ENCODE measurements at regions not wholly inside any gene's neighbourhood (a gene's known extent, or its start where the extent isn't known, plus 50 kb on each side); places are given as distances from the start of the nearest gene placed in this dataset.

GRCh38 chr1:43054961-43055360 is 96.3 kb upstream of the SLC2A1 start:
- RAD21 ChIA-PET (ENCODE audit: low non-redundant PET in 1 of 2, low total read pairs in 2 of 2, uncharacterized antibody in 2 of 2, unreplicated experiment in 2 of 2) = no interaction called here
- Histone ChIP-seq H2AFZ (ENCODE audit: low read depth, low read length, poor library complexity, severe bottlenecking) (no peak overlapping the region), H3K4me1 (ENCODE audit: control insufficient read depth in 1 of 2, insufficient read depth in 2 of 2, low read length in 2 of 2) (no peaks in the 10 kb centered on the region), H3K4me3 (replicated peaks in 1 of 2; ENCODE audit: low read depth in 1 of 2, low read length in 2 of 2) (no peak overlapping the region), H4K20me1 (ENCODE audit: insufficient read depth) (no peaks in the 10 kb centered on the region), H3K27me3 (ENCODE audit: insufficient read depth, low read length) (no peaks in the 10 kb centered on the region), H3K4me2 (ENCODE audit: low read length) (no peak overlapping the region), H3K9me2 (ENCODE audit: insufficient read depth) (no peaks in the 10 kb centered on the region), H3K79me2 (ENCODE audit: insufficient read depth, low read length) (no peaks in the 10 kb centered on the region), H3K27ac (ENCODE audit: low read depth, low read length) (no peak overlapping the region), H3K36me3 (ENCODE audit: control insufficient read depth in 1 of 2, insufficient read depth in 2 of 2, low read length in 2 of 2) (no peaks in the 10 kb centered on the region), H3K9ac (ENCODE audit: low read length) (no peak overlapping the region), H3K9me3 (ENCODE audit: control insufficient read depth in 1 of 2, insufficient read depth in 1 of 2, low read depth in 1 of 2, low read length in 2 of 2) (no peaks in the 10 kb centered on the region)
- ATAC-seq (no peak), DNase-seq (ENCODE audit: low read depth, low spot score) (no peak)
- CTCF ChIA-PET = no interaction called here
- no TSS peak for BruUV-seq (replicated peaks)
- intact Hi-C loops (cut with micrococcal nuclease) = no loop called here
- POLR2A ChIA-PET = no interaction called here
- TF ChIP-seq CEBPB (IDR thresholded peaks at IDR 0.05; ENCODE audit: low read depth) (no peak), POLR2A (IDR thresholded peaks at IDR 0.05; ENCODE audit: borderline replicate concordance, extremely low read depth, insufficient read depth, insufficient read length) (no peak), YY1 (IDR thresholded peaks at IDR 0.05; ENCODE audit: extremely low read depth, insufficient replicate concordance, low read depth, low read length) (no peak)

GRCh38 chr1:43052786-43053439 is 94.2 kb upstream of the SLC2A1 start:
- H3K27ac ChIP-seq (ENCODE audit: low read depth, low read length) = no peak overlapping the region
- no peaks in the 10 kb centered on the region for H3K27me3 ChIP-seq (ENCODE audit: insufficient read depth, low read length)
- POLR2A ChIA-PET = interaction anchor here (0.6 kb wide), 1 partner anchor 22 kb away, joined by 4 read pairs; no protein-coding TSS in a partner anchor
- no peak overlapping the region for H3K4me3 ChIP-seq (replicated peaks in 1 of 2; ENCODE audit: low read depth in 1 of 2, low read length in 2 of 2)
- H3K9me2 ChIP-seq (ENCODE audit: insufficient read depth) = no peaks in the 10 kb centered on the region
- ATAC-seq (no peak), DNase-seq (ENCODE audit: low read depth, low spot score) (no peak)
- H3K79me2 ChIP-seq (ENCODE audit: insufficient read depth, low read length) = no peaks in the 10 kb centered on the region
- H3K4me2 ChIP-seq (ENCODE audit: low read length) = no peak overlapping the region
- no peak overlapping the region for H2AFZ ChIP-seq (ENCODE audit: low read depth, low read length, poor library complexity, severe bottlenecking)
- BruUV-seq (replicated peaks) = no TSS peak
- peaks cover 6 to 15% of the 10 kb centered on the region in 2 experiments; a peak in 2 of 4 replicates for H3K4me1 ChIP-seq (ENCODE audit: control insufficient read depth in 1 of 2, insufficient read depth in 2 of 2, low read length in 2 of 2)
- H3K9ac ChIP-seq (ENCODE audit: low read length) = no peak overlapping the region
- CTCF ChIA-PET = no interaction called here
- H3K36me3 ChIP-seq (ENCODE audit: control insufficient read depth in 1 of 2, insufficient read depth in 2 of 2, low read length in 2 of 2) = no peaks in the 10 kb centered on the region
- no peaks in the 10 kb centered on the region for H3K9me3 ChIP-seq (ENCODE audit: control insufficient read depth in 1 of 2, insufficient read depth in 1 of 2, low read depth in 1 of 2, low read length in 2 of 2)
- intact Hi-C loops (cut with micrococcal nuclease) = no loop called here
- no peaks in the 10 kb centered on the region for H4K20me1 ChIP-seq (ENCODE audit: insufficient read depth)
- RAD21 ChIA-PET (ENCODE audit: low non-redundant PET in 1 of 2, low total read pairs in 2 of 2, uncharacterized antibody in 2 of 2, unreplicated experiment in 2 of 2) = no interaction called here
- TF ChIP-seq FOSL1 (IDR thresholded peaks at IDR 0.05; ENCODE audit: low read depth) (no peak), POLR2A (IDR thresholded peaks at IDR 0.05; ENCODE audit: borderline replicate concordance, extremely low read depth, insufficient read depth, insufficient read length) (no peak), YY1 (IDR thresholded peaks at IDR 0.05; ENCODE audit: extremely low read depth, insufficient replicate concordance, low read depth, low read length) (no peak), RAD21 (IDR thresholded peaks at IDR 0.05; ENCODE audit: low read depth) (no peak), CBX3 (IDR thresholded peaks at IDR 0.05; ENCODE audit: low read depth) (no peak), CTCF (IDR thresholded peaks at IDR 0.05 in 2 of 3, conservative IDR thresholded peaks at IDR 0.05 in 1 of 3; ENCODE audit: borderline replicate concordance in 1 of 3, insufficient read depth in 1 of 3, low read depth in 2 of 3, low read length in 2 of 3) (no peak), TCF7L2 (IDR thresholded peaks at IDR 0.05; ENCODE audit: borderline replicate concordance, extremely low read depth, insufficient read depth, insufficient read length) (no peak), ZFX (IDR thresholded peaks at IDR 0.05) (no peak), EZH2phosphoT487 (IDR thresholded peaks at IDR 0.05; ENCODE audit: borderline replicate concordance) (no peak), ZBTB33 (IDR thresholded peaks at IDR 0.05; ENCODE audit: extremely low read depth, insufficient replicate concordance, low read length) (no peak), ZNF274 (IDR thresholded peaks at IDR 0.05; ENCODE audit: low read depth, low read length) (no peak), EGR1 (IDR thresholded peaks at IDR 0.05; ENCODE audit: low read depth) (no peak), ELF1 (IDR thresholded peaks at IDR 0.05; ENCODE audit: borderline replicate concordance, low read depth) (no peak)

Measured in HCT116 (cell line).